Activated CD8-positive, alpha-beta T cell treated with anti-CD3 and anti-CD28 coated beads for 36 hours (primary cell): ENCODE measurements at regions not wholly inside any gene's neighbourhood (a gene's known extent, or its start where the extent isn't known, plus 50 kb on each side); places are given as distances from the start of the nearest gene placed in this dataset.
"Not testable (repeated sequence)": the region's sequence is repeated elsewhere in the genome, so short reads cannot be mapped to it uniquely, and the experiment has no call there.

Experiments used
- ATAC-seq: fragments of 200-7000 bp; cut with Tn5 transposase; one replicate; pipeline ENCODE4 v1.10.0; 2021; ENCODE audit warnings: mild to moderate bottlenecking, moderate library complexity
- CTCF ChIA-PET: fragments of 350-600 bp; sonication (Branson Sonifier 250); formaldehyde crosslinking; loops from one replicate; lab custom pipeline; 2021; ENCODE audit warnings: antibody characterized with exemption; lab: Charles Lee
- POLR2A ChIA-PET: fragments of 350-600 bp; sonication (Branson Sonifier 250); formaldehyde crosslinking; loops from one replicate; lab custom pipeline; 2021; ENCODE audit warnings: antibody characterized with exemption; lab: Charles Lee
- DNase-seq: peaks from one replicate; pipeline ENCODE4 v3.0.0-alpha.2; 2020
- H3K27ac Mint-ChIP-seq: one replicate; pipeline ENCODE4 v1.8.0; 2021; ENCODE audit warnings: mild to moderate bottlenecking, mixed read lengths
- H3K27me3 Mint-ChIP-seq: one replicate; pipeline ENCODE4 v1.8.0; 2021; ENCODE audit warnings: mixed read lengths
- H3K36me3 Mint-ChIP-seq: one replicate; pipeline ENCODE4 v1.8.0; 2021; ENCODE audit warnings: low read depth, mixed read lengths
- H3K4me1 Mint-ChIP-seq: one replicate; pipeline ENCODE4 v1.8.0; 2021; ENCODE audit warnings: low read depth, mixed read lengths
- H3K4me3 Mint-ChIP-seq: one replicate; pipeline ENCODE4 v1.8.0; 2021; ENCODE audit warnings: mild to moderate bottlenecking, moderate library complexity, mixed read lengths
- H3K9me3 Mint-ChIP-seq: one replicate; pipeline ENCODE4 v1.8.0; 2021; ENCODE audit warnings: mixed read lengths
- CTCF ChIP-seq: fragments of 200-600 bp; IDR thresholded peaks from one replicate; pipeline ENCODE4 v1.8.0; 2022; ENCODE audit warnings: antibody characterized with exemption, mild to moderate bottlenecking
- intact Hi-C: fragments of 100-400 bp; cut with micrococcal nuclease; formaldehyde crosslinking; loops from one replicate; pipeline ENCODE4 v1.10.0; 2022

GRCh38 chr5:8561224-8561840 lies 692.4 kb downstream of the MTRR start:
- H3K4me1 Mint-ChIP-seq: no peaks in the 10 kb centered on the region
- DNase-seq (no peak), ATAC-seq (no peak)
- H3K36me3 Mint-ChIP-seq: no peaks in the 10 kb centered on the region
- no peak for TF ChIP-seq CTCF
- H3K27me3 Mint-ChIP-seq: no peaks in the 10 kb centered on the region
- H3K9me3 Mint-ChIP-seq: no peaks in the 10 kb centered on the region
- ChIA-PET CTCF (no interaction called here), POLR2A (no interaction called here)
- intact Hi-C loops: no loop called here
- H3K4me3 Mint-ChIP-seq: no peak overlapping the region
- no peak overlapping the region for H3K27ac Mint-ChIP-seq

- ChIA-PET CTCF (no interaction called here), POLR2A (no interaction called here)
- Mint-ChIP-seq H3K36me3 (no peaks in the 10 kb centered on the region), H3K9me3 (no peaks in the 10 kb centered on the region), H3K27me3 (no peaks in the 10 kb centered on the region), H3K4me1 (no peaks in the 10 kb centered on the region), H3K27ac (no peak overlapping the region), H3K4me3 (no peak overlapping the region)
- ATAC-seq (no peak), DNase-seq (no peak)
- TF ChIP-seq CTCF: no peak
- intact Hi-C loops: no loop called here
Measured at GRCh38 chr5:8561854-8562253, 692.9 kb downstream of the MTRR start.

GRCh38 chr5:8563540-8563939 lies 694.6 kb downstream of the MTRR start:
- H3K27ac Mint-ChIP-seq, DNase-seq, H3K36me3 Mint-ChIP-seq, POLR2A ChIA-PET, H3K9me3 Mint-ChIP-seq, ATAC-seq, intact Hi-C loops, H3K27me3 Mint-ChIP-seq, H3K4me3 Mint-ChIP-seq, H3K4me1 Mint-ChIP-seq, CTCF ChIA-PET: not testable (repeated sequence)

- TF ChIP-seq CTCF: no peak
- intact Hi-C loops: no loop called here
- no peak for DNase-seq
- Mint-ChIP-seq H3K9me3 (no peaks in the 10 kb centered on the region), H3K27me3 (no peaks in the 10 kb centered on the region), H3K4me3 (no peak overlapping the region), H3K27ac (no peak overlapping the region), H3K4me1 (no peaks in the 10 kb centered on the region), H3K36me3 (no peaks in the 10 kb centered on the region)
- no peak for ATAC-seq
- POLR2A ChIA-PET: no interaction called here
- CTCF ChIA-PET: no interaction called here
Measured at GRCh38 chr5:8568858-8569257, 699.9 kb downstream of the MTRR start.

GRCh38 chr5:8570528-8570927 lies 701.6 kb downstream of the MTRR start:
- TF ChIP-seq CTCF: no peak
- POLR2A ChIA-PET: no interaction called here
- no peak for DNase-seq
- CTCF ChIA-PET: no interaction called here
- no peak for ATAC-seq
- no peaks in the 10 kb centered on the region for H3K4me1 Mint-ChIP-seq
- H3K9me3 Mint-ChIP-seq: no peaks in the 10 kb centered on the region
- intact Hi-C loops: no loop called here
- no peaks in the 10 kb centered on the region for H3K27me3 Mint-ChIP-seq
- H3K4me3 Mint-ChIP-seq: no peak overlapping the region
- no peaks in the 10 kb centered on the region for H3K36me3 Mint-ChIP-seq
- no peak overlapping the region for H3K27ac Mint-ChIP-seq

GRCh38 chr5:8576178-8576577 lies 707.2 kb downstream of the MTRR start:
- DNase-seq: no peak
- CTCF ChIA-PET: no interaction called here
- H3K4me1 Mint-ChIP-seq: no peaks in the 10 kb centered on the region
- no peaks in the 10 kb centered on the region for H3K27me3 Mint-ChIP-seq
- no peak for ATAC-seq
- no peak overlapping the region for H3K27ac Mint-ChIP-seq
- no peaks in the 10 kb centered on the region for H3K36me3 Mint-ChIP-seq
- H3K9me3 Mint-ChIP-seq: no peaks in the 10 kb centered on the region
- intact Hi-C loops: no loop called here
- H3K4me3 Mint-ChIP-seq: no peak overlapping the region
- TF ChIP-seq CTCF: no peak
- POLR2A ChIA-PET: no interaction called here
